ENCODE measurements at regions not wholly inside any gene's neighbourhood (a gene's known extent, or its start where the extent isn't known, plus 50 kb on each side); places are given as distances from the start of the nearest gene placed in this dataset.
"Not testable (repeated sequence)": the region's sequence is repeated elsewhere in the genome, so short reads cannot be mapped to it uniquely, and the experiment has no call there.

- not testable (repeated sequence) for DNase-seq (ENCODE audit: low read depth in 1 of 2, low spot score in 2 of 2); H3K9me3 ChIP-seq (replicated peaks); H3K27me3 ChIP-seq (replicated peaks)
Observed at GRCh38 chr2:87542599-87543174, 205.2 kb upstream of the PLGLB2 start.

GRCh38 chr2:87543797-87544196 is 204.1 kb upstream of the PLGLB2 start:
- DNase-seq (ENCODE audit: low read depth in 1 of 2, low spot score in 2 of 2); H3K4me3 ChIP-seq; H3K27ac ChIP-seq; H3K4me1 ChIP-seq (replicated peaks); H3K36me3 ChIP-seq; H3K9me3 ChIP-seq (replicated peaks); H3K27me3 ChIP-seq (replicated peaks): not testable (repeated sequence)

More at GRCh38 chr2:87542599-87543174, 205.2 kb upstream of the PLGLB2 start:
- H3K4me1 ChIP-seq (replicated peaks); H3K36me3 ChIP-seq; H3K4me3 ChIP-seq; H3K27ac ChIP-seq: not testable (repeated sequence)

- not testable (repeated sequence) for DNase-seq (ENCODE audit: low read depth in 1 of 2, low spot score in 2 of 2); H3K9me3 ChIP-seq (replicated peaks)
Observed at GRCh38 chr2:87547106-87547505, 200.8 kb upstream of the PLGLB2 start.

GRCh38 chr2:87547966-87548365 is 199.9 kb upstream of the PLGLB2 start:
- DNase-seq (ENCODE audit: low read depth in 1 of 2, low spot score in 2 of 2); H3K9me3 ChIP-seq (replicated peaks); H3K4me1 ChIP-seq (replicated peaks); H3K4me3 ChIP-seq; H3K36me3 ChIP-seq; H3K27me3 ChIP-seq (replicated peaks); H3K27ac ChIP-seq: not testable (repeated sequence)

More at GRCh38 chr2:87547106-87547505, 200.8 kb upstream of the PLGLB2 start:
- H3K4me3 ChIP-seq; H3K4me1 ChIP-seq (replicated peaks); H3K27ac ChIP-seq; H3K27me3 ChIP-seq (replicated peaks); H3K36me3 ChIP-seq: not testable (repeated sequence)

- H3K27ac ChIP-seq; H3K27me3 ChIP-seq (replicated peaks); H3K4me1 ChIP-seq (replicated peaks); H3K36me3 ChIP-seq; H3K4me3 ChIP-seq; DNase-seq (ENCODE audit: low read depth in 1 of 2, low spot score in 2 of 2); H3K9me3 ChIP-seq (replicated peaks): not testable (repeated sequence)
Observed at GRCh38 chr2:87548681-87549536, 199.0 kb upstream of the PLGLB2 start.

GRCh38 chr2:87549561-87550202 is 198.2 kb upstream of the PLGLB2 start:
- not testable (repeated sequence) for H3K36me3 ChIP-seq; H3K4me1 ChIP-seq (replicated peaks); H3K27me3 ChIP-seq (replicated peaks); DNase-seq (ENCODE audit: low read depth in 1 of 2, low spot score in 2 of 2); H3K4me3 ChIP-seq; H3K9me3 ChIP-seq (replicated peaks); H3K27ac ChIP-seq

DNA sequence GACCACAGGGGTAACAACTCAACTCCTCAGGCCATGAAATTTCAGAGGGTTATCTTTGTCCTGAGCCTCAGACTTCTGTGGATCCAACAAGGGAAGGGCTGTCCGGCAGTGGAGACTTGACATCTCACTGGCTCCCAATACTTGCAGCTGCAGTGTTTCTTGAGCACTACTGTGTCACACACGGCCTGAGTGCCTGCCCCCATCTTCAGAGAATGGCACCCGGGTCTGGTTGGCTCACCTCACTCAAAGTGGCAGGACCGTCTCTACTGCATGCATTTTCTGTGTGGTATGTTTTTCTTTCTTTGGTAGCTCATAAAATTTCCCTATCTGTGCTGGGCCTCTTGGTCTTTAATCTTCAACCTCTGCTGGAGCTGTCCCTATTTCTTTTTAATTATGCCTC is 193.2 kb upstream of the PLGLB2 start:
- H3K36me3 ChIP-seq; H3K4me1 ChIP-seq (replicated peaks); DNase-seq (ENCODE audit: low read depth in 1 of 2, low spot score in 2 of 2); H3K27ac ChIP-seq; H3K4me3 ChIP-seq; H3K9me3 ChIP-seq (replicated peaks); H3K27me3 ChIP-seq (replicated peaks): not testable (repeated sequence)

DNA sequence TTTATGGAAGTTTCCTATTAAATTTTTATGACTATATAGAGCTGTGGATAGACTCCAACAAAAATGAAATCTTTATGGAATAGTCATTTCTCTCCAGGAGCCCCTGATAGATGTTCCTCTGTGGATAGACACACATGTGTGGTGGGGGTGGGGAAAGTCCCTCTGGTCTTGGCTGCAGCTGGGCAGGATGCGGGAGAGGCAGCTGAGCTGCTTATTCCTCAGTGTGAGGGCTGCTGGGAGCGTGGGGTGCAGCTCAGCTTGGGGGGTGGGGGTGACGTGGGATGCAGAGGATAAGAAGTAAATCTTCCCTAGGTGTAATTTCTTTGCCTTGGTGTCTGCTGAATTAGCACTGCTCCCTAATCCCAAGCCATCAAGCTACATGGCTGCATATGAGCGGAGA is 192.8 kb upstream of the PLGLB2 start:
- not testable (repeated sequence) for DNase-seq (ENCODE audit: low read depth in 1 of 2, low spot score in 2 of 2); H3K4me3 ChIP-seq; H3K4me1 ChIP-seq (replicated peaks); H3K9me3 ChIP-seq (replicated peaks); H3K27me3 ChIP-seq (replicated peaks); H3K36me3 ChIP-seq; H3K27ac ChIP-seq

DNA sequence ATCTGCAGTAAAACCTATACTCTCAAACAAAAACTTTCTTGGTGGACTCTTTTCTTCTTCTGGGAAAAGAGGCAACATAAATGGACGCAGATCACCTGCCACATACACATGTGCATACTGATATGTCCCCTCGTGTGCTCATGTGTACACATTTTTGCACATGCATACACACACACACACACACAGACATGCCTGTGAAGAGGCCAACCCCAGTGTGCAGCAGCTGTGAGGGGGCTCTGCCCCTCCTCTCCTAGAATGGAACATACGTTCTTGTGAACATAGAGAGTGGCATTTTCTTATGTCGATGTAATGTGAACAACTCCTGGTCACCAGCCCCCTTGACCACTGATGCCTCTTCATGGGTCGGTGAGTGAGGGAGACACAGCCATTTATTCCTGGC is 188.9 kb upstream of the PLGLB2 start:
- not testable (repeated sequence) for H3K36me3 ChIP-seq; H3K4me1 ChIP-seq (replicated peaks); H3K4me3 ChIP-seq; H3K27ac ChIP-seq; H3K9me3 ChIP-seq (replicated peaks); DNase-seq (ENCODE audit: low read depth in 1 of 2, low spot score in 2 of 2); H3K27me3 ChIP-seq (replicated peaks)

GRCh38 chr2:87559735-87560134 is 188.2 kb upstream of the PLGLB2 start:
- not testable (repeated sequence) for H3K36me3 ChIP-seq; DNase-seq (ENCODE audit: low read depth in 1 of 2, low spot score in 2 of 2); H3K27ac ChIP-seq; H3K4me3 ChIP-seq; H3K9me3 ChIP-seq (replicated peaks); H3K27me3 ChIP-seq (replicated peaks); H3K4me1 ChIP-seq (replicated peaks)

GRCh38 chr2:87565116-87565515 is 182.8 kb upstream of the PLGLB2 start:
- not testable (repeated sequence) for H3K9me3 ChIP-seq (replicated peaks); H3K4me1 ChIP-seq (replicated peaks); H3K27ac ChIP-seq; DNase-seq (ENCODE audit: low read depth in 1 of 2, low spot score in 2 of 2); H3K27me3 ChIP-seq (replicated peaks); H3K36me3 ChIP-seq; H3K4me3 ChIP-seq

- H3K4me1 ChIP-seq (replicated peaks); H3K9me3 ChIP-seq (replicated peaks); H3K27ac ChIP-seq; H3K27me3 ChIP-seq (replicated peaks); DNase-seq (ENCODE audit: low read depth in 1 of 2, low spot score in 2 of 2); H3K4me3 ChIP-seq; H3K36me3 ChIP-seq: not testable (repeated sequence)
Observed at GRCh38 chr2:87566531-87566930, 181.4 kb upstream of the PLGLB2 start.

GRCh38 chr2:87567093-87567492 is 180.8 kb upstream of the PLGLB2 start:
- H3K9me3 ChIP-seq (replicated peaks); H3K4me1 ChIP-seq (replicated peaks); H3K4me3 ChIP-seq; H3K27ac ChIP-seq; DNase-seq (ENCODE audit: low read depth in 1 of 2, low spot score in 2 of 2); H3K27me3 ChIP-seq (replicated peaks); H3K36me3 ChIP-seq: not testable (repeated sequence)

DNA sequence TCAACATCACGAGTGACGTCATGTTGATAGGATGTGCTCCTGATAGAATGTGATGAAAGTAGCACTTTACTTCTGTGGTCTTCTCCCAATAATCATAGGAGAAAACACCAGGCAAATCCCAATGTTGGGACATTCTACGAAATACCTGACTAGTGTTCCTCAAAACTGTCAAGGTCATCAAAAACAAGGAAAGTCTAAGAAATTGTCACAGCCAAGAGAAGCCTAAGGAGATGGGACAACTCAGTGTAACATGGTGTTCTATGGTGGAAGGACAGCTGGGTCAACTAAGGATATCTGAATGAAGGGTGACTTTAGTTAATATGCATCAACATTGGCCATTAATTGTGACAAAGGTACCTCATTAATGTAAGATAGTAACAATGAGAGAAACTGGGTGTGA is 180.0 kb upstream of the PLGLB2 start:
- H3K4me1 ChIP-seq (replicated peaks); DNase-seq (ENCODE audit: low read depth in 1 of 2, low spot score in 2 of 2); H3K9me3 ChIP-seq (replicated peaks); H3K27ac ChIP-seq; H3K36me3 ChIP-seq; H3K4me3 ChIP-seq; H3K27me3 ChIP-seq (replicated peaks): not testable (repeated sequence)

Data from SJSA1 (cell line).